GM19397 (cell line): ENCODE measurements at regions not wholly inside any gene's neighbourhood (a gene's known extent, or its start where the extent isn't known, plus 50 kb on each side); places are given as distances from the start of the nearest gene placed in this dataset.
"Not testable (repeated sequence)": the region's sequence is repeated elsewhere in the genome, so short reads cannot be mapped to it uniquely, and the experiment has no call there.

Experiments used
- ATAC-seq: cut with Tn5 transposase; IDR thresholded peaks from one replicate; pipeline ENCODE4 v1.9.1; 2021; ENCODE audit warnings: mild to moderate bottlenecking, moderate library complexity; ENCODE audit not compliant: unreplicated experiment

DNA sequence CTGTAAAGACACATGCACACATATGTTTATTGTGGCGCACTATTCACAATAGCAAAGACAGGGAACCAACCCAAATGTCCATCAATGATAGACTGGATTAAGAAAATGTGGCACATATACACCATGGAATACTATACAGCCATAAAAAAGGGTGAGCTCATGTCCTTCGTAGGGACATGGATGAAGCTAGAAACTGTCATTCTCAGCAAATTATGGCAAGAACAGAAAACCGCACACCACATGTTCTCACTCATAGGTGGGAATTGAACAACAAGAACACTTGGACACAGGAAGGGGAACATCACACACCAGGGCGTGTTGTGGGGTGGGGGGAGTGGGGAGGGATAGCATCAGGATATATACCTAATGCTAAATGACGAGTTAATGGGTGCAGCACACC is 304.9 kb upstream of the NRSN1 start:
- ATAC-seq, result not testable (repeated sequence)

GRCh38 chr6:23823421-23823820 is 302.6 kb upstream of the NRSN1 start:
- ATAC-seq, result no peak

DNA sequence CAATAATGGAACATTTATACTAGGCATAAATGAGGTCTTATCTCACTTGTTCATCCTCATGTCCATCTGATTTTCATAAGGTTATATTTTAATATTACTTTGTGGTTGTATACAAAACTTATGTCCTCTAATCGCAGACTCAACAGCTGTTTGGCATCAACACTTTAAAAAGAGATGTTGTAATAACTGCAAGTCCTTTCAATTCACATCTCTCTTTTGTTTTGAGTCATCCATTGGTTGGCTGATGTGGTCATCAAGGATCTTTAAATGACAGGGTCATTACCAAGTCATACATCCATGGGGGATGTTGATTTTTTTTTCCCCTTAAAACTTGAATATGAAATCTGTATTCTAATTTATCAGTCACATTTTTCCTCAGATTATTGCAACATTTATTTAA is 299.4 kb upstream of the NRSN1 start:
- ATAC-seq, result no peak

DNA sequence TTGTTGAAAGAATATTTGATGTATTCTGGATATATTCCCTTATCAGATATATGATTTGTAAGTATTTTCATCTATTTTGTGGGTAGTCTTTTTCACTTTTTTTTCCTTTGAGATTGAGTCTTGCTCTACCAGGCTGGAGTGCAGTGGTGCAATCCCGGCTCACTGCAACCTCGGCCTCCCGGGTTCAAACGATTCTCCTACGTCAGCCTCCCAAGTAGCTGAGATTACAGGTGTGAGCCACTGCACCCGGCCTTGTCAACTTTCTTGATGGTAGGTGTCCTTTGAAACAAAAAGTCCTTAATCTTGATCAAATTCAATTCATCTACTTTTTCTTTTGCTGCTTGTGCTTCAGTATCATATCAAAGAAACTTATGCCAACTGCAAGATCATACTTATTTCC is 297.2 kb upstream of the NRSN1 start:
- ATAC-seq, result no peak

DNA sequence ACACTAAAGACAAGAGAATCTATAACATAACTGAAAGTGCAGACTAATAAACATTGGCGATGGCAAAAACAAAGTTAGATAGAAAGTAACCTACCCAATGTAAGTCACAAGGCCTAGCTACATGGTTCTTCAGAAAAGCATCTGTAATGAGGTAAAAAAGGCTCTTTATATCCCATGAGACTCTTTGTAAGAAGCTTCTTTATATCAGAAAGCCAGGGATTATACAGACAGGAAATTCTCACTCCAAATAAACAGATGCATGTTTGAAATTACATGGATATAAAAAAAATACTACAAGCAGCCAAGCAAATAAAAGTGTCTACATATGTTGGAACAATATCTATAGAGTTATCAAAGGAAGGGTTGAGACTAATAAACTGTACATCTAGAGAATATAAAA is 284.9 kb upstream of the NRSN1 start:
- ATAC-seq, result no peak

GRCh38 chr6:23842760-23843159 is 283.3 kb upstream of the NRSN1 start:
- ATAC-seq, result no peak

GRCh38 chr6:23851522-23851921 is 274.5 kb upstream of the NRSN1 start:
- ATAC-seq, result no peak

DNA sequence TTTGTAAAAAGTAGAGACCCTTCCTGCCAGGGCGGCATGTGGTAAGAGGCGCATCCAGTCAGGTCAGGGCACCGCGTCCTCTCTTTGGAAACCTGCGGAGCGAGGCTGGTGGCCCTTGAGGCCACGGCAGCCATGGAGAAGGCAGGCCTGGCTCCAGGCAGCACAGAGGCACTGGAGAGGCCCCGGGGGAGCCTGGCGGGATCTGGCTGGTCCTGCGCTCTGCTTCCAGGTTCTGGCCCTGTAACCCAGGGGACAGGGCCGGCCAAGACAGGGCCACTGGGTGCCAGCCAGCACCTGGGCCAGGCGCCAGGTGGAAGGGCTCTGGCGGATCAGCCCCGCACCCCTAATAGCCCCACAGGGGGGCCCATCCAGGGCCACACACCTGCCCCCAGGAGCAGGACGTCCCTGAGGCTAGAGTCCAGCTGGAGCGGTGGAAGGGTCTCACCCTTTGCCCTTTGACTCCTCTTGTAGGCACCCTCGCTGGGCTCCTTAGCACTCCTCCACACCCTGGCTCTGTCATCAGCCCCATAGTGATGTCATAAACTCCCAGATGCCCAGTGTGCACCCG is 272.4 kb upstream of the NRSN1 start:
- ATAC-seq, result not testable (repeated sequence)

- not testable (repeated sequence) for ATAC-seq
Measured at GRCh38 chr6:23854154-23854553, 271.9 kb upstream of the NRSN1 start.

GRCh38 chr6:23855497-23856116 is 270.4 kb upstream of the NRSN1 start:
- ATAC-seq, result no peak

DNA sequence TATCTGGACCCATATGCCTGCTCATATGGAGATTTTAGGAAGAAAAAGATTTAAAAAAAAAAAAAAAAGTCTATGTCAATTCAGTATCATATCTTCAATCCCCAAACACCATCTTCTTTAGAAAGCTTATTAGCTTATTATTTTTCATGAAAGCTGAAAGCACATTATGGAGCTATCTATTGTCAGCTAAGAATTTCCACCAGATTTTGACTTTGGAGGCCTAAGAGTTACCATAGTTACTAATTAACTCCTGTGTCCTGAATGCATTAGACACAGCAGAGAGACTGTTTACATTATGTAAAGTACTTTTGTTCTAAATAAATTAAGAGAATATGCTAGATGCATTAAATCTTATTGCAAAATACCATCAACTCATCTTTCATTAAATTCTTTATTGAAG is 255.5 kb upstream of the NRSN1 start:
- no peak for ATAC-seq

DNA sequence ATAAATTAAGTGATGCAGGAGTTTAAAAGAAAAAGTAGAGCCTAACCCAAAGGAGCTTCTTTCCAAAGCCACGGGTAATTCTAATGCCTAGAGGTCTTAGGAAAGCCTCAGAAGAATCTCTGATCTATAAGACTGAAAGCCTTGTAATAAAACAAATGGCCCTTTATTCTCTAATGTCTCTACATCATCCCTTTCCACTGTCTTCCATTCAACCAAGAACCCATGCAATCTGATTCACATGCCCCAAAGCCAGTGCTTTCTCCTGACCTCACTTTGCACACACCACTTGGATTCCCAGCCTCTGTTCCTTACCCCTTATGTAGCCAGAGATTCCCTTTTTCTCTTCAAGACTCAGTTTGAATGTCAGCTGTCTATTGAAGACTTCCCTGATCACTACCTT is 252.9 kb upstream of the NRSN1 start:
- ATAC-seq, result no peak

DNA sequence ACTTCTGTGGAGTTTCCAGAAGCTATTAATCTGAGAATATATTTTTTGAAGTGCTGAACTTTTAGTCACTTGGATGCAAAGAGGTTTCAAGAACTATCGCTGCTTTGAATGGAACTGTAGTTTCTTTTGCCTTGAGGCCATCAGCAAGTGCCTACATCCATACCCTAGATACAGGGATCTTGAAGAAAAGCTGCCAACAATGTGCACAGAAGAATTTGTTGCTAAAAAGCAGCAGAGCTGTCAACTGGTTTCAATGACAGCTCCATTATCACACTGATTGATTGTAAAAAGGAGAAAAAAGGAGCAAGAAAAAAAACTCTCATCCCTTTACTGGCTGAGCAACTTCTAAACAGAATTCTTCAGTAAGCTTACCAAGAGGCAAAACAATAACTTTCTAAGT is 251.0 kb upstream of the NRSN1 start:
- no peak for ATAC-seq

DNA sequence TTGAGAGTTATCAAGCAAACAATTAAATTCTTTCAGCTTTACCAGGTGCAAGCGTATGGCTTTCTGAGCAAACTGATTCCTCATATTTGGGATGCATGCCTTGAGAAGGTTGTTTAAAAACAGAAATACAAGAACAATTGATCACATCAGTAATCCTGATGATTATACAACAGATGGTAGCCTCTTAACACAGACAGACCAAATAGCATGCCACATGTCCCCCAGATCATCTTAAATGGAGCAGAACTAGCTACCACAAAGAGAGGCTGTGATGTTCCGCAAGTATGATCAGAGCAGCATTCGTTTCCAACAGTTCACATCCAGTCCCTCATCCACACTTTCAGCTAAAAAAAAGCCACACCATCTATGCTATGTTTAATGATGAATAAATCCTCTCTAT is 246.2 kb upstream of the NRSN1 start:
- ATAC-seq, result no peak

GRCh38 chr6:23890543-23891227 is 235.3 kb upstream of the NRSN1 start:
- no peak for ATAC-seq

DNA sequence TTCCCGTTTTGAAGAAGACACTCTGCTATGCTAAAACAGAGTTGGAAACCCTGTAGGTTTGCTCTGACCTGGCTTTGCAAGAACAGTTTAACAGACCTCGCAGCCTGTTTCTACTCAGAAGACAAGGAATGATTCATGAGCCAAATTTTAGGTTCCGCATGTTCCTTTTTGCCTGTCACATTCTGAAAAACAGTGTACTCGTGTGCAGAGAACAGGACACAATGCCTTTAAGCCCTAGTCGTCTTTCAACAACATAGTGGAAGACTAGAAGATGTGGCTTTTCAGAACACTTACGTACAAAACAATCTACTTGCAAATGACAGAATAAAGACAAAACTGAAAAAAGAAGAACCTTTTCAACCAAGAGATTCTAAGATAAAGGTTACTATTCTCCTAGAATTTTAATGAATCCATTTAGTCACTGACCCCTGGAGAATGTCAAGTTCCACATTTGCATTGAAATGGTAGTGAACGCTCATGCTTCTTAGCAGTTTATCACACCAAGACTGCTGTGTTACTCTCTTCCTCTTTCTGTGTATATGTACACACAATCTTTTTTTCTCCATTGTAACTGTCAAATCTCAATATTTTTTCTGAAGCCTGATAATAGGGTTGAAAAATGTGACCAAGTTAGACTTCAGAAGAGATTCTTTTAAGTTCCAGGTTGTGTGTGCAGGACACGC is 220.7 kb upstream of the NRSN1 start:
- no peak for ATAC-seq

- no peak for ATAC-seq
Measured at GRCh38 chr6:23910420-23910819, 215.6 kb upstream of the NRSN1 start.

GRCh38 chr6:23927935-23928334 is 198.1 kb upstream of the NRSN1 start:
- no peak for ATAC-seq

DNA sequence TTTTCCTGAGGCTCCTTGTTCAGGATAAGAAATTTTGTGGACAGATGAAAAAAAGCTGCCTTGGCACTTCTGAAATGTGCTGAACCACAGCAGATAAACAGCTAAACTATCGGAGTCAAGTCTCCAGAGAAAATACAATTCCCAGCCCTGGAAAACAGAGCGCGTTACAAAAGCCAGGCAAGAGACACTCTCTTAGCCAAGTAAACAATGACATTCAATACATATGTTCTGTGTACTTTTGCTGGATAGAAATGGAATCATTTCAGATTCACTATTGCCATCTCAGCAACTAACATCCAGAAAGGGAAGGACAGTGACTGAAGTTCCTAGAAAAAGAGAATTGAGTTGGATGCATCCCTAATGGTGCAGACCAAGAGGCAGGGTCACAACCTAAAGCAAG is 196.8 kb upstream of the NRSN1 start:
- ATAC-seq, result no peak

- no peak for ATAC-seq
Measured at GRCh38 chr6:23940466-23940865, 185.5 kb upstream of the NRSN1 start.

DNA sequence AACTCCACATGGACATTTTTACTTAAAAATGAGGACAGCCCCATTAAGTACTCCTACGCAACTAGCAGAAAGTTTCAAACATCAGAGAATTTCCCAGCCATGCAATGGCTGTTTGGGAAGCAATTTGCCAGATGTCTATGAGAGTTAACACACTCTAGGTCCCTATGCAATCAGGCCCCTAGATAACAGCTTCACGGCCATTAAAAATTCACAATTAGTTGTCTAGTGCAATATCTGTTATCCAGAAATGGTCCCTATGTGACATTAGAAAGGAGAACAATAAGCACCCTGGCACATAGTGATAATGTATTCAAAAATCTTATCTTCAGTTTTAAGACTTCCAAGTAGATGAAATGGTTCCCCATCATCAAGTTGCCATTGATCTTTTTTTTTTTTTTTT is 174.3 kb upstream of the NRSN1 start:
- no peak for ATAC-seq

DNA sequence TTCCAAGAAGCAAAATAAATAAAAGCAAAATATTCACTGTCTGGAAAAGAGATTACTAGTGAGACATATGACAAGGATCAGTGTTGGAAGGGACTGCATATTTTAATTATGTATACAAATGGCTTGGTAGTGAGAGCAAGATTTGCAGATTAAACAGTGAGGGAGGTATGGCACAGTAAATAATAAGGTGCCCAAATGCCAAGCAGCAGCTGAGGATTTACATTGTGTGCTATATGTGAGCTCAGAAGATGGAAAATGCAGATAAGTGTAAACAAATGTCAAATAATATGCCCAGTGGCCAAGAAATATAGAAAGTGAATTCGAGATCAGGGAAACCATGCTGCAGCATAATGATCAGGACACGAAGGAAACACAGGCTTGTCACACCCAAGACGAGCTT is 173.8 kb upstream of the NRSN1 start:
- no peak for ATAC-seq
